ENCODE measurements at regions not wholly inside any gene's neighbourhood (a gene's known extent, or its start where the extent isn't known, plus 50 kb on each side); places are given as distances from the start of the nearest gene placed in this dataset.

DNA sequence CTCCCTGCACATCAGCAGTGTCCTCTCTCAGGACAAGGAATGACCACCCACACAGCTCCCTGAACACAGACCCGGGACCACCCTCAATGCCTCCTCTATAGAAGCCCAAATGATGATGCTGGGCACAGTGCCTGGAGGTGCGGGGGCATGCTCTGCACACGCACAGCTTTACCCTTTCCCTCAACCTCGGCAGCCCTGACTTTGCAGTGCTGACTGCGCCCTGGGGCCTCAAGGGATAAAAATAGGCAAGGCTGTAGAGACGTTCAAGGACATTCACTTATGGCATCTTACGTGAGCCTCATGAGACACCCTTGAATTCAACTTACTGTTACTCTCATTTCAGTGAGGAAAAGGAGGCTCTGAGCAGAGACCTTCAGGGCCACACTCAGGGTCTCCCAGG lies 521.6 kb upstream of the MGMT start:
- TF ChIP-seq CTCF (IDR thresholded peaks at IDR 0.05) (no peak), EZH2 (IDR thresholded peaks at IDR 0.05) (no peak)
